ENCODE measurements at regions not wholly inside any gene's neighbourhood (a gene's known extent, or its start where the extent isn't known, plus 50 kb on each side); places are given as distances from the start of the nearest gene placed in this dataset.

DNA sequence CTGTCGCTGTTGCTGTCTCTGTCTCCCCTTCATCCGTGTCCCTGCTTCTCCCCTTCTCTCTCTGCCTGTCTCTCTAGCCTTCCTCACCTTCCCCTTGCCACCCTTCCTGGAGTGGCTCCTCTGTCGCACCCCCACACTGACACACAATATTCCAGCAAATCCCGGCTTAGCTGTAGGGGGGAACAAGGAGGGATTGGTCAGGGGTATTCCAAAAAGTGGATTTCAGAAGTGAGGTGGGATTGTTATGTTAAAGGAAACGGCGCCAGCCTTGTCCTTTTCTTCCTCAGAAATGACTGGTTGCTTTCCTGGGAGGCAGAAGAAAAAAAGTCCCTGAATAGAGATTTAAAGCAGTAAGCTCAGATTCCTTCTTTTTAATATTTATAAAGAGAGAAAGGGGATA, 76.3 kb upstream of the SIRPA start:
- TF ChIP-seq CTCF (IDR thresholded peaks at IDR 0.05), result no peak
- no peak for TF ChIP-seq POLR2A (IDR thresholded peaks at IDR 0.05)
